ENCODE measurements at regions not wholly inside any gene's neighbourhood (a gene's known extent, or its start where the extent isn't known, plus 50 kb on each side); places are given as distances from the start of the nearest gene placed in this dataset.

DNA sequence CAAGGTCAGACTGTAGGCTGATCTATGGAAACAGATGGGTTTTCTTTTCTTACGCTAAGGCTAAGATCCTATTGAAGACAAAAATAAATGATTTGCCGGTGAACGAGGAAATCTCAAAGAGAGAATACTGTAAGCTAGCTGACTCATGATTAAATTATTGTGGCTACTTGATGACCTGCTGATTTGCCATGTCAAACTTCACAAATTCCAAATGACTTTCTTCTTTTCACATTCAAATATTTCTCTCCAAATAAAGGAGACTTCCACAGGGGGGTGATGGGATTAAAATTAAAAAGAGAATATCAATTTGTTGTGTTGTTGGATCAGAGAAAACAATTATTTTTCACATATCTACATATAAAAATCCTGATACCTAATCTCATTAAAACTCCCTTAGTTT is 860.6 kb upstream of the ZWINT start:
- DNase-seq: no peak
- TF ChIP-seq, protein P1, sequence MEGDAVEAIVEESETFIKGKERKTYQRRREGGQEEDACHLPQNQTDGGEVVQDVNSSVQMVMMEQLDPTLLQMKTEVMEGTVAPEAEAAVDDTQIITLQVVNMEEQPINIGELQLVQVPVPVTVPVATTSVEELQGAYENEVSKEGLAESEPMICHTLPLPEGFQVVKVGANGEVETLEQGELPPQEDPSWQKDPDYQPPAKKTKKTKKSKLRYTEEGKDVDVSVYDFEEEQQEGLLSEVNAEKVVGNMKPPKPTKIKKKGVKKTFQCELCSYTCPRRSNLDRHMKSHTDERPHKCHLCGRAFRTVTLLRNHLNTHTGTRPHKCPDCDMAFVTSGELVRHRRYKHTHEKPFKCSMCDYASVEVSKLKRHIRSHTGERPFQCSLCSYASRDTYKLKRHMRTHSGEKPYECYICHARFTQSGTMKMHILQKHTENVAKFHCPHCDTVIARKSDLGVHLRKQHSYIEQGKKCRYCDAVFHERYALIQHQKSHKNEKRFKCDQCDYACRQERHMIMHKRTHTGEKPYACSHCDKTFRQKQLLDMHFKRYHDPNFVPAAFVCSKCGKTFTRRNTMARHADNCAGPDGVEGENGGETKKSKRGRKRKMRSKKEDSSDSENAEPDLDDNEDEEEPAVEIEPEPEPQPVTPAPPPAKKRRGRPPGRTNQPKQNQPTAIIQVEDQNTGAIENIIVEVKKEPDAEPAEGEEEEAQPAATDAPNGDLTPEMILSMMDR (IDR thresholded peaks at IDR 0.05; ENCODE audit: low read depth, low read length, missing control alignments): no peak
- in situ Hi-C loops (cut with HindIII; ENCODE audit: low pct_ligation_motif_present, low sequenced_read_pairs): no loop called here
- H3K27ac ChIP-seq: no peak overlapping the region
- no peaks in the 10 kb centered on the region for H3K27me3 ChIP-seq (replicated peaks)
- no peaks in the 10 kb centered on the region for H3K36me3 ChIP-seq (replicated peaks)
- H3K4me3 ChIP-seq (ENCODE audit: low read depth, low read length): no peak overlapping the region

DNA sequence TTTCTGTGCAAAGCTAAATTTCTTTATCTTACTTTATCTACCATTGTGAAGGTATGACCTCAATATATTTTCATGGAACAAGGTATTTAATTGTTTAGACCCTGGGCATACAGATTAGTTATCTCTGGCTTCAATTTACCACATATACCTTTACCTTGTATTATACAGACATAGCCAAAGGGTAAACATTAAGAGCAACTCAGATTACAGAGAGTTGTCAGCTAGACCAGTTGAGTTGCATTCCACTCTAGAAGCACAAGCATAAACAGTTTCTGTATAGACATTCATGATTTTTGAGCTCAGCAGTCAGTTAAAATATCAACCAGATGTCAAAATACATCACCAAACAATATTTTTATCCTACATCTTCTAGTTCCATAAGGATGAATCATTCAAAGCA is 857.3 kb upstream of the ZWINT start:
- no peaks in the 10 kb centered on the region for H3K27me3 ChIP-seq (replicated peaks)
- TF ChIP-seq, protein P1 (IDR thresholded peaks at IDR 0.05; ENCODE audit: low read depth, low read length, missing control alignments): no peak
- DNase-seq: no peak
- H3K36me3 ChIP-seq (replicated peaks): no peaks in the 10 kb centered on the region
- in situ Hi-C loops (cut with HindIII; ENCODE audit: low pct_ligation_motif_present, low sequenced_read_pairs): no loop called here
- H3K4me3 ChIP-seq (ENCODE audit: low read depth, low read length): no peak overlapping the region
- H3K27ac ChIP-seq: no peak overlapping the region

DNA sequence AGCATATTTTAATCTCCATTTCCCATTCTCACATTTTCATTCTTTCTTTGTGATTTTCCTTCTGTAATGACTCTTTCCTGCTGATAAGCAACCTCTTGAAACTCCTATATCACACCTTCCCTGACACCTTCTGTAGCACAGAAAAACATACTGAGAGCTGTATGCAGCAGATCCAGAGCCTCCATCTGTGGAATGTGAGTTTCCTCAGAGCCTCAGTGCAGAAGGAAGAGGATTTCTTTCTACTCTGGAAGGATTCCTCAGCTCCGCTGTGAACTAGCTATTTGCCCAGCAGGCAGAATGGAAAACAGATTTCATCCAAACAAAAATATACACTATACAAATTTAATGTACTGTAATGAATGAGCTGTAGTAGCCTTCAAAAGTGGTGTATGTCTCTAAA is 841.3 kb upstream of the ZWINT start:
- in situ Hi-C loops (cut with HindIII; ENCODE audit: low pct_ligation_motif_present, low sequenced_read_pairs): no loop called here
- Histone ChIP-seq H3K27ac (no peak overlapping the region), H3K36me3 (replicated peaks) (no peaks in the 10 kb centered on the region), H3K4me3 (ENCODE audit: low read depth, low read length) (no peak overlapping the region), H3K27me3 (replicated peaks) (no peaks in the 10 kb centered on the region)
- TF ChIP-seq, protein P1 (IDR thresholded peaks at IDR 0.05; ENCODE audit: low read depth, low read length, missing control alignments): no peak
- no peak for DNase-seq

DNA sequence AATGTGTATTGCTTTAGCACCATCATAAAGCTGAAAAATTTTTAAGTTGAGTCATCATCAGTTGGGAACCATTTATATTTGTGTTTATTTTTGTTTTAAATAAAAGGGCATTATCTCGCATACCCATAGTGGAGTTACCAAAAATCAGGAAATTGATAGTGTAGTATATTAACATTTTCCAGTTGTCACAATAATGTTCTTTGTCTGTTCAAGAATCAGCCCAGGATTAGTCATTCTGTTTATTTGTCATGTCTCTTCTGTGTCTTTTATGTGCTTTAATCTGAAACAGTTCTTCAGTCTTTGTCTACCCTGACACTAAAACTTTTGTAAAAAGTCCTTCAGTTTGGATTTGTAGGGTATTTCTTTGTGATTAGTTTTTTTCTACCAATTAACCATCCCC is 827.8 kb upstream of the ZWINT start:
- no peak overlapping the region for H3K4me3 ChIP-seq (ENCODE audit: low read depth, low read length)
- no peak for DNase-seq
- H3K27ac ChIP-seq: no peak overlapping the region
- in situ Hi-C loops (cut with HindIII; ENCODE audit: low pct_ligation_motif_present, low sequenced_read_pairs): no loop called here
- H3K36me3 ChIP-seq (replicated peaks): no peaks in the 10 kb centered on the region
- H3K27me3 ChIP-seq (replicated peaks): no peaks in the 10 kb centered on the region
- TF ChIP-seq, protein P1 (IDR thresholded peaks at IDR 0.05; ENCODE audit: low read depth, low read length, missing control alignments): no peak

DNA sequence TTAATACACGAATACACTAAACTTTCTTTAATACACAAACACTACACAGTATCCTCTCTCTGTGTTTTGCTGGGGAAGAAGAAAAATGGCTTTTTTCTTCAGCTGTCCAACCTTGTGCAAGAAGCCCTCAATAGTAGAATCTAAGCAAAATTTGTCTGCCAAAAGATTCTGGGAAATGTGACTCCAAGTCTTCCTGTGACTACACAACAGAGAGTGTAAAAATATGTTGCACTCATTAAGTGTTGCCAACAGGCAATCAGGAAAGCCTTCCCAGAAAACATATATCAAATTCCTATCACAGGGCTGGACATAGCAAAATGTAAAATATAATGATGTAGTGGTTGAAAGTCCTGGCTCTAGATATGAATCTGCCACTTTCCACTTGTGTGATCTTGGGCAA is 825.1 kb upstream of the ZWINT start:
- DNase-seq: no peak
- no peak overlapping the region for H3K4me3 ChIP-seq (ENCODE audit: low read depth, low read length)
- TF ChIP-seq, protein P1 (IDR thresholded peaks at IDR 0.05; ENCODE audit: low read depth, low read length, missing control alignments): no peak
- H3K36me3 ChIP-seq (replicated peaks): no peaks in the 10 kb centered on the region
- in situ Hi-C loops (cut with HindIII; ENCODE audit: low pct_ligation_motif_present, low sequenced_read_pairs): no loop called here
- no peaks in the 10 kb centered on the region for H3K27me3 ChIP-seq (replicated peaks)
- H3K27ac ChIP-seq: no peak overlapping the region

DNA sequence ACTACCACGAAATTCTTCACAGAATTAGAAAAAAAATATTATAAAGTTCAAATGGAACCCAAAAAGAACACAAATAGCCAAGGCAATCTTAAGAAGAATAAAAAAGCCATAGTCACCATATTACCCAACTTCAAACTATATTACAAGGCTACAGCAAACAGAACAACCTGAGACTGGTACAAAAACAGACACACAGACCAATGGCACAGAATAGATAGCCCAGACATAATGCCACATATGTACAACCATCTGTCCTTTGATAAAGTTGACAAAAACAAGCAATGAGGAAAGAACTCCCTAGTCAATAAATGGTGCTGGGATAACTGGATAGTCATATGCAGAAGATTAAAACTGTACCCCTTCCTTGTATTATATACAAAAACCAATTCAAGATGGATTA is 808.5 kb upstream of the ZWINT start:
- H3K27ac ChIP-seq: no peak overlapping the region
- TF ChIP-seq, protein P1 (IDR thresholded peaks at IDR 0.05; ENCODE audit: low read depth, low read length, missing control alignments): no peak
- in situ Hi-C loops (cut with HindIII; ENCODE audit: low pct_ligation_motif_present, low sequenced_read_pairs): no loop called here
- no peak for DNase-seq
- H3K27me3 ChIP-seq (replicated peaks): no peaks in the 10 kb centered on the region
- no peaks in the 10 kb centered on the region for H3K36me3 ChIP-seq (replicated peaks)
- no peak overlapping the region for H3K4me3 ChIP-seq (ENCODE audit: low read depth, low read length)

Measured in brain microvascular endothelial cell (primary cell).